Left lung (tissue), 4 donors: ENCODE measurements at regions not wholly inside any gene's neighbourhood (a gene's known extent, or its start where the extent isn't known, plus 50 kb on each side); places are given as distances from the start of the nearest gene placed in this dataset.

Experiments used
- ATAC-seq: fragments of 200-7000 bp; cut with Tn5 transposase; one replicate; pipeline ENCODE4 v1.9.1; 2020; ENCODE audit warnings: moderate library complexity
- DNase-seq, 4 donors: peaks; one replicate each; pipeline ENCODE4 v3.0.0-alpha.2; 2013 to 2020
- H3K27ac ChIP-seq, 2 donors: fragments of 200-600 bp; sonication (generic) in 1 of 2; one replicate each; pipeline versions ENCODE4 v1.5.0 to v1.8.0; 2020 to 2021
- H3K27me3 ChIP-seq, 2 donors: fragments of 200-600 bp; sonication (generic) in 1 of 2; one replicate each; pipeline versions ENCODE4 v1.5.0 to v1.8.0; 2020 to 2021
- H3K36me3 ChIP-seq, 2 donors: fragments of 200-600 bp; sonication (generic) in 1 of 2; one replicate each; pipeline versions ENCODE4 v1.5.0 to v1.8.0; 2020 to 2021
- H3K4me1 ChIP-seq, 2 donors: fragments of 200-600 bp; one replicate each; pipeline ENCODE4 v1.8.0; 2021
- H3K4me3 ChIP-seq, 2 donors: fragments of 200-600 bp; sonication (generic) in 1 of 2; one replicate each; pipeline versions ENCODE4 v1.5.0 to v1.8.0; 2020 to 2021; ENCODE audit warnings: mild to moderate bottlenecking in 1 of 2
- H3K9me3 ChIP-seq, 2 donors: fragments of 200-600 bp; sonication (generic) in 1 of 2; one replicate each; pipeline versions ENCODE4 v1.5.0 to v1.8.0; 2020 to 2021
- CTCF ChIP-seq, 2 donors: fragments of 200-600 bp; sonication (generic) in 1 of 2; IDR thresholded peaks; one replicate each; pipeline versions ENCODE4 v1.5.0 to v1.8.0; 2021; ENCODE audit warnings: antibody characterized with exemption in 2 of 2
- intact Hi-C, 2 donors: fragments of 100-400 bp; cut with DNase I; formaldehyde crosslinking; loops; one replicate each; pipeline versions ENCODE4 v1.11.2 to v1.14.2; 2022
- donor health status: DM: no; HTN: yes; CAD: no.
- donor health status: DM: no; HTN: no; CAD: no.

- H3K27me3 ChIP-seq = no peaks in the 10 kb centered on the region
- intact Hi-C loops = no loop called here
- no peak for TF ChIP-seq CTCF (IDR thresholded peaks at IDR 0.05)
- H3K4me1 ChIP-seq = no peaks in the 10 kb centered on the region
- no peak for ATAC-seq
- H3K36me3 ChIP-seq = no peaks in the 10 kb centered on the region
- H3K27ac ChIP-seq = no peak overlapping the region
- H3K4me3 ChIP-seq = no peak overlapping the region
- DNase-seq = no peak
- H3K9me3 ChIP-seq = peaks cover 0 to 3% of the 10 kb centered on the region in 2 donors
Measured at GRCh38 chr12:82040987-82041743, 282.0 kb upstream of the PPFIA2 start.

GRCh38 chr12:82034769-82035168, 275.6 kb upstream of the PPFIA2 start:
- peaks cover 0 to 19% of the 10 kb centered on the region in 2 donors for H3K9me3 ChIP-seq
- no peak for ATAC-seq
- no peak overlapping the region for H3K27ac ChIP-seq
- no peak for DNase-seq
- H3K4me1 ChIP-seq = no peaks in the 10 kb centered on the region
- TF ChIP-seq CTCF (IDR thresholded peaks at IDR 0.05) = no peak
- H3K27me3 ChIP-seq = no peaks in the 10 kb centered on the region
- H3K36me3 ChIP-seq = no peaks in the 10 kb centered on the region
- no peak overlapping the region for H3K4me3 ChIP-seq
- intact Hi-C loops = no loop called here

- Histone ChIP-seq H3K27ac (no peak overlapping the region), H3K9me3 (peaks cover 0 to 5% of the 10 kb centered on the region in 2 donors), H3K27me3 (no peaks in the 10 kb centered on the region), H3K4me1 (no peaks in the 10 kb centered on the region), H3K36me3 (no peaks in the 10 kb centered on the region), H3K4me3 (no peak overlapping the region)
- intact Hi-C loops = no loop called here
- DNase-seq (no peak), ATAC-seq (no peak)
- TF ChIP-seq CTCF (IDR thresholded peaks at IDR 0.05) = no peak
Measured at GRCh38 chr12:82029936-82030335, 270.8 kb upstream of the PPFIA2 start.

GRCh38 chr12:82028772-82029171, 269.6 kb upstream of the PPFIA2 start:
- H3K27me3 ChIP-seq = no peaks in the 10 kb centered on the region
- DNase-seq (no peak), ATAC-seq (no peak)
- H3K4me3 ChIP-seq = no peak overlapping the region
- H3K9me3 ChIP-seq = no peaks in the 10 kb centered on the region
- H3K27ac ChIP-seq = no peak overlapping the region
- no peaks in the 10 kb centered on the region for H3K36me3 ChIP-seq
- H3K4me1 ChIP-seq = no peaks in the 10 kb centered on the region
- intact Hi-C loops = no loop called here
- TF ChIP-seq CTCF (IDR thresholded peaks at IDR 0.05) = no peak

GRCh38 chr12:82027612-82028011, 268.5 kb upstream of the PPFIA2 start:
- DNase-seq (no peak), ATAC-seq (no peak)
- Histone ChIP-seq H3K27ac (no peak overlapping the region), H3K4me1 (no peaks in the 10 kb centered on the region), H3K27me3 (no peaks in the 10 kb centered on the region), H3K36me3 (no peaks in the 10 kb centered on the region), H3K9me3 (no peaks in the 10 kb centered on the region), H3K4me3 (no peak overlapping the region)
- intact Hi-C loops = no loop called here
- no peak for TF ChIP-seq CTCF (IDR thresholded peaks at IDR 0.05)
